Gastroesophageal sphincter (tissue), 4 donors: ENCODE measurements at regions not wholly inside any gene's neighbourhood (a gene's known extent, or its start where the extent isn't known, plus 50 kb on each side); places are given as distances from the start of the nearest gene placed in this dataset.

Experiments
- ATAC-seq: fragments of 150-250 bp; one replicate; pipeline ENCODE4 v1.9.1; 2016; ENCODE audit warnings: mild to moderate bottlenecking, moderate library complexity
- H3K27ac ChIP-seq, 4 donors: fragments of 200-600 bp; sonication (generic) in 3 of 4; 1 replicate in 3 of 4; 2 replicates in 1 of 4; pipeline ENCODE4 v1.5.1; 2016 to 2019
- H3K27me3 ChIP-seq: fragments of 200-600 bp; sonication (generic); one replicate; pipeline ENCODE4 v1.5.1; 2019
- H3K36me3 ChIP-seq, 2 donors: fragments of 200-600 bp; sonication (generic); one replicate each; pipeline ENCODE4 v1.5.1; 2019; ENCODE audit warnings: control low read depth in 1 of 2
- H3K4me1 ChIP-seq, 3 donors: fragments of 200-600 bp; sonication (generic); 1 replicate in 2 of 3; 2 replicates in 1 of 3; pipeline ENCODE4 v1.5.1; 2016 to 2019; ENCODE audit warnings: control low read depth in 2 of 3
- H3K4me3 ChIP-seq, 2 donors: fragments of 200-600 bp; sonication (generic); one replicate each; pipeline ENCODE4 v1.5.1; 2019; ENCODE audit warnings: mild to moderate bottlenecking in 1 of 2, moderate library complexity in 1 of 2
- H3K9me3 ChIP-seq, 3 donors: fragments of 200-600 bp; sonication (generic); one replicate each; pipeline ENCODE4 v1.5.1; 2017 to 2019; ENCODE audit warnings: control low read depth in 2 of 3
- EP300 ChIP-seq: sonication (generic); formaldehyde crosslinking; IDR thresholded peaks from one replicate; pipeline ENCODE4 v1.6.1; 2017; ENCODE audit warnings: antibody characterized with exemption, mild to moderate bottlenecking
- POLR2A ChIP-seq, 2 donors: fragments of 450-650 bp; IDR thresholded peaks; one replicate each; pipeline ENCODE4 v1.6.1; 2017; ENCODE audit warnings: antibody characterized with exemption in 2 of 2, mild to moderate bottlenecking in 2 of 2, moderate library complexity in 1 of 2
- POLR2AphosphoS5 ChIP-seq: sonication (generic); formaldehyde crosslinking; IDR thresholded peaks from one replicate; pipeline ENCODE4 v1.6.1; 2017; ENCODE audit warnings: antibody characterized with exemption
- WGBS, 2 donors: methylation state at CpG; one replicate each; pipeline ENCODE4 v1.1.5; 2018; ENCODE audit warnings: low coverage in 1 of 2; 5-methylcytosine and 5-hydroxymethylcytosine counted together
- TF ChIP-seq, protein P1 (sequence below), 4 experiments: fragments of 200-600 bp in 2 of 4; fragments of 450-650 bp in 2 of 4; sonication (generic) in 1 of 4; IDR thresholded peaks; one replicate each; pipeline ENCODE4 v1.5.1; 2017 to 2019; ENCODE audit warnings: antibody characterized with exemption in 4 of 4, mild to moderate bottlenecking in 2 of 4, moderate library complexity in 2 of 4

GRCh38 chr2:4073026-4073569, 369.7 kb downstream of the DCDC2C start:
- Histone ChIP-seq H3K27ac (no peak overlapping the region), H3K36me3 (no peaks in the 10 kb centered on the region), H3K9me3 (no peaks in the 10 kb centered on the region), H3K4me1 (no peaks in the 10 kb centered on the region), H3K4me3 (no peak overlapping the region), H3K27me3 (no peaks in the 10 kb centered on the region)
- WGBS, 2 donors: 63% methylated on average over 7 of the region's 11 CpGs; no CpG with 5 or more reads in 1 of the 2 donors
- TF ChIP-seq POLR2AphosphoS5 (no peak), POLR2A (IDR thresholded peaks at IDR 0.05) (no peak), EP300 (no peak)
- TF ChIP-seq, protein P1, sequence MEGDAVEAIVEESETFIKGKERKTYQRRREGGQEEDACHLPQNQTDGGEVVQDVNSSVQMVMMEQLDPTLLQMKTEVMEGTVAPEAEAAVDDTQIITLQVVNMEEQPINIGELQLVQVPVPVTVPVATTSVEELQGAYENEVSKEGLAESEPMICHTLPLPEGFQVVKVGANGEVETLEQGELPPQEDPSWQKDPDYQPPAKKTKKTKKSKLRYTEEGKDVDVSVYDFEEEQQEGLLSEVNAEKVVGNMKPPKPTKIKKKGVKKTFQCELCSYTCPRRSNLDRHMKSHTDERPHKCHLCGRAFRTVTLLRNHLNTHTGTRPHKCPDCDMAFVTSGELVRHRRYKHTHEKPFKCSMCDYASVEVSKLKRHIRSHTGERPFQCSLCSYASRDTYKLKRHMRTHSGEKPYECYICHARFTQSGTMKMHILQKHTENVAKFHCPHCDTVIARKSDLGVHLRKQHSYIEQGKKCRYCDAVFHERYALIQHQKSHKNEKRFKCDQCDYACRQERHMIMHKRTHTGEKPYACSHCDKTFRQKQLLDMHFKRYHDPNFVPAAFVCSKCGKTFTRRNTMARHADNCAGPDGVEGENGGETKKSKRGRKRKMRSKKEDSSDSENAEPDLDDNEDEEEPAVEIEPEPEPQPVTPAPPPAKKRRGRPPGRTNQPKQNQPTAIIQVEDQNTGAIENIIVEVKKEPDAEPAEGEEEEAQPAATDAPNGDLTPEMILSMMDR (IDR thresholded peaks at IDR 0.05): no peak
- no peak for ATAC-seq

- H3K4me3 ChIP-seq: no peak overlapping the region
- no peak overlapping the region for H3K27ac ChIP-seq
- no peaks in the 10 kb centered on the region for H3K27me3 ChIP-seq
- ATAC-seq: no peak
- WGBS, 2 donors: 25 to 54% methylated on average over 1 to 3 of the region's 3 CpGs
- TF ChIP-seq, protein P1 (IDR thresholded peaks at IDR 0.05): no peak
- TF ChIP-seq POLR2AphosphoS5 (no peak), EP300 (no peak), POLR2A (IDR thresholded peaks at IDR 0.05) (no peak)
- H3K9me3 ChIP-seq: no peaks in the 10 kb centered on the region
- no peaks in the 10 kb centered on the region for H3K36me3 ChIP-seq
- no peaks in the 10 kb centered on the region for H3K4me1 ChIP-seq
Observed at GRCh38 chr2:4077017-4077416, 373.6 kb downstream of the DCDC2C start.

DNA sequence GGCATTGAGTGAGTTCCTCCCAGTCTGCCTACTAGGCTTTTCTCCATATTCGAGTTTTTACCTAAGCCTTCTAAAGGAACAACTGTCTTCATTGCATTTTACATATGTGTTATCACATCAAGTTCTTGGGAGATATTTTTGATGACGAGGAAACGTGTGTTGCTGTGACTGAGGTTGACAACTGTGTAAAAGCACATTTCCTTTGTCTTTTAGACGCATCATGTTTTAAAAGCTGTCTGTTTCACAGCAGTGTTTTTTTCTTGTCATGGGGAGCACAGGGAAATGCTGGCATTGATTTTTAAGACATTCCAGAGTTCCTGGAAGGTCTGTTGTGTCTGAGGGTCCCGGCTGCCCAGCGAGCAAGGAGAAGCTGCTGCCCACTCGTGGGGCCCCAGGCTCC, 381.8 kb downstream of the DCDC2C start:
- Histone ChIP-seq H3K4me1 (no peaks in the 10 kb centered on the region), H3K9me3 (no peaks in the 10 kb centered on the region), H3K36me3 (no peaks in the 10 kb centered on the region), H3K27me3 (no peaks in the 10 kb centered on the region), H3K4me3 (no peak overlapping the region), H3K27ac (no peak overlapping the region)
- ATAC-seq: no peak
- TF ChIP-seq, protein P1 (IDR thresholded peaks at IDR 0.05): no peak
- TF ChIP-seq POLR2AphosphoS5 (no peak), EP300 (no peak), POLR2A (IDR thresholded peaks at IDR 0.05) (no peak)
- 44 to 55% methylated on average over 4 to 7 of the region's 7 CpGs for WGBS, 2 donors

GRCh38 chr2:4090668-4091630, 387.6 kb downstream of the DCDC2C start:
- Histone ChIP-seq H3K4me3 (no peak overlapping the region), H3K27ac (no peak overlapping the region), H3K4me1 (no peaks in the 10 kb centered on the region), H3K27me3 (peaks cover 3% of the 10 kb centered on the region), H3K9me3 (no peaks in the 10 kb centered on the region), H3K36me3 (no peaks in the 10 kb centered on the region)
- 51 to 53% methylated on average over 7 to 10 of the region's 14 CpGs for WGBS, 2 donors
- TF ChIP-seq POLR2AphosphoS5 (no peak), POLR2A (IDR thresholded peaks at IDR 0.05) (no peak), EP300 (no peak)
- TF ChIP-seq, protein P1 (IDR thresholded peaks at IDR 0.05): no peak
- ATAC-seq: peak; percentile 22
